HepG2 (cell line): ENCODE measurements at regions not wholly inside any gene's neighbourhood (a gene's known extent, or its start where the extent isn't known, plus 50 kb on each side); places are given as distances from the start of the nearest gene placed in this dataset.

Source experiments
- ATAC-seq: fragments of 200-7000 bp; cut with Tn5 transposase; 3 replicates; pipeline ENCODE4 v1.9.1; 2020; ENCODE audit warnings: mild to moderate bottlenecking, moderate library complexity
- BruUV-seq: library from RNA; stranded (reverse); fragments of 400-500 nt; replicated peaks from 2 replicates; lab custom pipeline; 2021; lab: Mats Ljungman, UMichigan
- CTCF ChIA-PET: fragments of 300-600 bp; formaldehyde crosslinking; extraction: SDS; loops from one replicate; lab custom pipeline; 2021; ENCODE audit warnings: low total read pairs, inconsistent platforms, low intra/inter-chr PET ratio; lab: Yijun Ruan, JAX
- POLR2A ChIA-PET: fragments of 350-600 bp; sonication (Branson Sonifier 250); formaldehyde crosslinking; loops from one replicate; lab custom pipeline; 2020; ENCODE audit warnings: antibody characterized with exemption, inconsistent platforms; lab: Yijun Ruan, JAX
- DNase-seq: peaks from one replicate; pipeline ENCODE4 v3.0.0-alpha.2; 2015; ENCODE audit warnings: low spot score
- FAIRE-seq: peaks from 3 replicates; lab custom pipeline; 2011; peaks lifted over from hg19 to GRCh38; lab: Jason Lieb, UNC
- H2AFZ ChIP-seq: one replicate; pipeline ENCODE4 v1.6.1; 2011; ENCODE audit warnings: low read length, inconsistent platforms
- H3K27ac ChIP-seq: fragments of 300-600 bp; 3 replicates; pipeline ENCODE4 v1.8.0; 2011; ENCODE audit warnings: mixed run types, mild to moderate bottlenecking, mixed read lengths, low read length, inconsistent platforms; ENCODE audit not compliant: insufficient read depth; ENCODE audit errors: extremely low read length
- H3K27me3 ChIP-seq, 2 experiments: fragments of 200-600 bp in 1 of 2; 2 replicates in 1 of 2; 3 replicates in 1 of 2; pipeline versions ENCODE4 v1.6.0 to v1.8.0; 2011; ENCODE audit warnings: low read length in 2 of 2, mild to moderate bottlenecking in 2 of 2, moderate library complexity in 2 of 2, inconsistent platforms in 1 of 2; ENCODE audit not compliant: insufficient read depth in 2 of 2, control insufficient read depth in 1 of 2
- H3K36me3 ChIP-seq, 2 experiments: fragments of 200-600 bp in 1 of 2; replicated peaks in 1 of 2; 2 replicates in 1 of 2; 3 replicates in 1 of 2; pipeline versions ENCODE4 v1.5.1 to v1.8.0; 2011; ENCODE audit warnings: low read length in 2 of 2, inconsistent platforms in 1 of 2; ENCODE audit not compliant: insufficient read depth in 2 of 2, control insufficient read depth in 1 of 2
- H3K4me1 ChIP-seq: 2 replicates; pipeline ENCODE4 v1.5.1; 2012; ENCODE audit warnings: low read length, inconsistent platforms; ENCODE audit not compliant: insufficient read depth
- H3K4me2 ChIP-seq: 2 replicates; pipeline ENCODE4 v1.6.0; 2011; ENCODE audit warnings: low read depth, low read length, inconsistent platforms
- H3K4me3 ChIP-seq, 3 experiments: fragments of 200-600 bp in 1 of 3; sonication (generic), shearing (Covaris generic) in 1 of 3; replicated peaks in 1 of 3; 2 replicates each; pipeline ENCODE4 v1.5.1; 2011 to 2016; ENCODE audit warnings: low read length in 3 of 3, inconsistent platforms in 2 of 3, low read depth in 2 of 3, mild to moderate bottlenecking in 2 of 3, control low read depth in 1 of 3, mixed read lengths in 1 of 3; ENCODE audit not compliant: insufficient read depth in 1 of 3
- H3K79me2 ChIP-seq: one replicate; pipeline ENCODE4 v1.6.1; 2011; ENCODE audit warnings: low read length, inconsistent platforms; ENCODE audit not compliant: insufficient read depth
- H3K9ac ChIP-seq: 2 replicates; pipeline ENCODE4 v1.6.0; 2011; ENCODE audit warnings: mild to moderate bottlenecking, low read depth, low read length, inconsistent platforms; ENCODE audit not compliant: insufficient read depth
- H3K9me3 ChIP-seq: 2 replicates; pipeline ENCODE4 v1.5.1; 2012; ENCODE audit warnings: mild to moderate bottlenecking, low read length
- H4K20me1 ChIP-seq: 2 replicates; pipeline ENCODE4 v1.6.0; 2011; ENCODE audit warnings: inconsistent platforms, mild to moderate bottlenecking, low read length, moderate library complexity; ENCODE audit not compliant: insufficient read depth
- GABPA ChIP-seq, 2 experiments: IDR thresholded peaks; 2 replicates each; pipeline ENCODE4 v1.6.1; 2011 to 2016; ENCODE audit warnings: low read depth in 2 of 2, low read length in 1 of 2, missing biosample characterization in 1 of 2, missing genetic modification characterization in 1 of 2
- GATA4 ChIP-seq: sonication (generic); IDR thresholded peaks from 2 replicates; pipeline ENCODE4 v1.6.1; 2016; ENCODE audit warnings: antibody characterized with exemption, low read depth, borderline replicate concordance
- GZF1 ChIP-seq: sonication (generic); formaldehyde crosslinking; IDR thresholded peaks from 2 replicates; pipeline ENCODE4 v1.5.1; 2020; ENCODE audit warnings: mild to moderate bottlenecking, missing genetic modification reagents
- HNF4A ChIP-seq: sonication (generic); formaldehyde crosslinking; IDR thresholded peaks from 2 replicates; pipeline ENCODE4 v1.4.0; 2020; ENCODE audit warnings: missing genetic modification reagents
- HOXA3 ChIP-seq: sonication (generic); formaldehyde crosslinking; IDR thresholded peaks from 2 replicates; pipeline ENCODE4 v1.5.0; 2020; ENCODE audit warnings: missing genetic modification reagents
- KLF9 ChIP-seq: IDR thresholded peaks from 2 replicates; pipeline ENCODE4 v1.6.1; 2016; ENCODE audit warnings: low read depth
- MZF1 ChIP-seq: sonication (generic); formaldehyde crosslinking; IDR thresholded peaks from 2 replicates; pipeline ENCODE4 v1.8.1; 2023; ENCODE audit warnings: mild to moderate bottlenecking, missing genetic modification reagents, borderline replicate concordance
- SP4 ChIP-seq: sonication (generic); formaldehyde crosslinking; IDR thresholded peaks from 2 replicates; pipeline ENCODE4 v1.8.1; 2023; ENCODE audit warnings: mild to moderate bottlenecking, missing genetic modification reagents
- ZFP90 ChIP-seq: sonication (generic); formaldehyde crosslinking; IDR thresholded peaks from 2 replicates; pipeline ENCODE4 v1.8.0; 2022; ENCODE audit warnings: missing genetic modification reagents, mild to moderate bottlenecking, inconsistent platforms, borderline replicate concordance
- ZSCAN12 ChIP-seq: sonication (generic); formaldehyde crosslinking; IDR thresholded peaks from 2 replicates; pipeline ENCODE4 v1.9.0; 2021; ENCODE audit warnings: mild to moderate bottlenecking, missing genetic modification reagents
- WGBS: methylation state at CpG from one replicate; pipeline ENCODE4 v1.1.6; 2017; ENCODE audit warnings: low lambda C conversion rate; 5-methylcytosine and 5-hydroxymethylcytosine counted together
- in situ Hi-C: cut with HindIII; loops from 2 replicates; pipeline ENCODE4 v1.10.0; 2017; ENCODE audit warnings: low pct_unique_long_range_greater_than_20kb; ENCODE audit not compliant: extremely low pct_ligation_motif_present
- intact Hi-C: fragments of 100-400 bp; cut with micrococcal nuclease; formaldehyde crosslinking; loops from one replicate; pipeline ENCODE4 v1.10.0; 2022; ENCODE audit not compliant: unreplicated experiment
- TF ChIP-seq, protein P1 (sequence below): sonication (generic); formaldehyde crosslinking; IDR thresholded peaks from 2 replicates; pipeline ENCODE4 v1.4.0; 2020; ENCODE audit warnings: mild to moderate bottlenecking, missing genetic modification reagents
- TF ChIP-seq, protein P2 (sequence below): sonication (generic); formaldehyde crosslinking; IDR thresholded peaks from 2 replicates; pipeline ENCODE4 v1.5.1; 2020; ENCODE audit warnings: missing genetic modification reagents, mild to moderate bottlenecking, borderline replicate concordance
- TF ChIP-seq, protein P3 (sequence below): sonication (generic); formaldehyde crosslinking; IDR thresholded peaks from 2 replicates; pipeline ENCODE4 v1.4.0; 2020; ENCODE audit warnings: mild to moderate bottlenecking, low read depth, missing genetic modification reagents
- TF ChIP-seq, protein P4 (sequence below): sonication (generic); formaldehyde crosslinking; IDR thresholded peaks from 2 replicates; pipeline ENCODE4 v1.5.1; 2020; ENCODE audit warnings: missing genetic modification reagents, mild to moderate bottlenecking, borderline replicate concordance
- TF ChIP-seq, protein P5 (sequence below): sonication (generic); formaldehyde crosslinking; IDR thresholded peaks from 2 replicates; pipeline ENCODE4 v1.8.0; 2022; ENCODE audit warnings: low read depth, missing genetic modification reagents

DNA sequence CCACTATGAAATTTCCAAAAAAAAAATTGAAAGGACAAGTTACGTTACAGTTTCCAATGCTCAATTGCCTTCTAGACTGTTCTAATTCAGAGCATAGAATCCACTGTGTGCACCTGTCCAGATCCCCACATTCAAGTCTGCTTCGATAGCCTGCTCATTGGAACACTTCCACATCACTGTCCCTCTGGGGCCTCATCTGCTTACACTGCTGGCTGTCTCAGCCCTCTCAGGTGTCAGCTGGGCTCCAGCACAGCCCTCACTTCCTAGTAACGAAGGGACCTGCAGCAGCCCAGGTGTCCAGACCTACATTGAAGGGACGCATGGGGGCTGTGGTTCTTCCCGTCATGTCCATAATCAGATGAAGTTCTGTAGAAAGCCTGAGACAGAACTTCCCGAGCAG, 94.3 kb upstream of the EMB start:
- H2AFZ ChIP-seq, result no peak overlapping the region
- TF ChIP-seq HNF4A (CRISPR knock-in tag) (no peak), GZF1 (CRISPR knock-in tag) (no peak), MZF1 (no peak), GABPA (IDR thresholded peaks at IDR 0.05; ENCODE audit: low read depth, low read length) (no peak), GABPA (CRISPR knock-in tag; IDR thresholded peaks at IDR 0.05; ENCODE audit: low read depth) (no peak), KLF9 (no peak), SP4 (CRISPR knock-in tag) (no peak), HOXA3 (CRISPR knock-in tag) (no peak), ZSCAN12 (no peak), GATA4 (no peak), ZFP90 (CRISPR knock-in tag) (no peak)
- TF ChIP-seq, protein P1, sequence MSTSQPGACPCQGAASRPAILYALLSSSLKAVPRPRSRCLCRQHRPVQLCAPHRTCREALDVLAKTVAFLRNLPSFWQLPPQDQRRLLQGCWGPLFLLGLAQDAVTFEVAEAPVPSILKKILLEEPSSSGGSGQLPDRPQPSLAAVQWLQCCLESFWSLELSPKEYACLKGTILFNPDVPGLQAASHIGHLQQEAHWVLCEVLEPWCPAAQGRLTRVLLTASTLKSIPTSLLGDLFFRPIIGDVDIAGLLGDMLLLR (CRISPR knock-in tag), result no peak
- TF ChIP-seq, protein P2, sequence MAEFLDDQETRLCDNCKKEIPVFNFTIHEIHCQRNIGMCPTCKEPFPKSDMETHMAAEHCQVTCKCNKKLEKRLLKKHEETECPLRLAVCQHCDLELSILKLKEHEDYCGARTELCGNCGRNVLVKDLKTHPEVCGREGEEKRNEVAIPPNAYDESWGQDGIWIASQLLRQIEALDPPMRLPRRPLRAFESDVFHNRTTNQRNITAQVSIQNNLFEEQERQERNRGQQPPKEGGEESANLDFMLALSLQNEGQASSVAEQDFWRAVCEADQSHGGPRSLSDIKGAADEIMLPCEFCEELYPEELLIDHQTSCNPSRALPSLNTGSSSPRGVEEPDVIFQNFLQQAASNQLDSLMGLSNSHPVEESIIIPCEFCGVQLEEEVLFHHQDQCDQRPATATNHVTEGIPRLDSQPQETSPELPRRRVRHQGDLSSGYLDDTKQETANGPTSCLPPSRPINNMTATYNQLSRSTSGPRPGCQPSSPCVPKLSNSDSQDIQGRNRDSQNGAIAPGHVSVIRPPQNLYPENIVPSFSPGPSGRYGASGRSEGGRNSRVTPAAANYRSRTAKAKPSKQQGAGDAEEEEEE (CRISPR knock-in tag), result no peak
- TF ChIP-seq, protein P3, sequence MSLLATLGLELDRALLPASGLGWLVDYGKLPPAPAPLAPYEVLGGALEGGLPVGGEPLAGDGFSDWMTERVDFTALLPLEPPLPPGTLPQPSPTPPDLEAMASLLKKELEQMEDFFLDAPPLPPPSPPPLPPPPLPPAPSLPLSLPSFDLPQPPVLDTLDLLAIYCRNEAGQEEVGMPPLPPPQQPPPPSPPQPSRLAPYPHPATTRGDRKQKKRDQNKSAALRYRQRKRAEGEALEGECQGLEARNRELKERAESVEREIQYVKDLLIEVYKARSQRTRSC (CRISPR knock-in tag), result no peak
- TF ChIP-seq, protein P4, sequence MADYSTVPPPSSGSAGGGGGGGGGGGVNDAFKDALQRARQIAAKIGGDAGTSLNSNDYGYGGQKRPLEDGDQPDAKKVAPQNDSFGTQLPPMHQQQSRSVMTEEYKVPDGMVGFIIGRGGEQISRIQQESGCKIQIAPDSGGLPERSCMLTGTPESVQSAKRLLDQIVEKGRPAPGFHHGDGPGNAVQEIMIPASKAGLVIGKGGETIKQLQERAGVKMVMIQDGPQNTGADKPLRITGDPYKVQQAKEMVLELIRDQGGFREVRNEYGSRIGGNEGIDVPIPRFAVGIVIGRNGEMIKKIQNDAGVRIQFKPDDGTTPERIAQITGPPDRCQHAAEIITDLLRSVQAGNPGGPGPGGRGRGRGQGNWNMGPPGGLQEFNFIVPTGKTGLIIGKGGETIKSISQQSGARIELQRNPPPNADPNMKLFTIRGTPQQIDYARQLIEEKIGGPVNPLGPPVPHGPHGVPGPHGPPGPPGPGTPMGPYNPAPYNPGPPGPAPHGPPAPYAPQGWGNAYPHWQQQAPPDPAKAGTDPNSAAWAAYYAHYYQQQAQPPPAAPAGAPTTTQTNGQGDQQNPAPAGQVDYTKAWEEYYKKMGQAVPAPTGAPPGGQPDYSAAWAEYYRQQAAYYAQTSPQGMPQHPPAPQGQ (CRISPR knock-in tag), result no peak
- TF ChIP-seq, protein P5, sequence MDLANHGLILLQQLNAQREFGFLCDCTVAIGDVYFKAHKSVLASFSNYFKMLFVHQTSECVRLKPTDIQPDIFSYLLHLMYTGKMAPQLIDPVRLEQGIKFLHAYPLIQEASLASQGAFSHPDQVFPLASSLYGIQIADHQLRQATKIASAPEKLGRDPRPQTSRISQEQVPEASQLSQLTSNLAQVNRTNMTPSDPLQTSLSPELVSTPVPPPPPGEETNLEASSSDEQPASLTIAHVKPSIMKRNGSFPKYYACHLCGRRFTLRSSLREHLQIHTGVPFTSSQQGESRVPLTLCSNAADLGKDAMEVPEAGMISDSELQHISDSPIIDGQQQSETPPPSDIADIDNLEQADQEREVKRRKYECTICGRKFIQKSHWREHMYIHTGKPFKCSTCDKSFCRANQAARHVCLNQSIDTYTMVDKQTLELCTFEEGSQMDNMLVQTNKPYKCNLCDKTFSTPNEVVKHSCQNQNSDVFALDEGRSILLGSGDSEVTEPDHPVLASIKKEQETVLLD (CRISPR knock-in tag), result no peak

More for the DNA sequence above, 94.3 kb upstream of the EMB start:
- in situ Hi-C loops (no loop called here), intact Hi-C loops (no loop called here)
- H3K4me1 ChIP-seq, result no peaks in the 10 kb centered on the region
- no peak overlapping the region for H3K4me2 ChIP-seq
- no peak overlapping the region for H3K27ac ChIP-seq
- H3K79me2 ChIP-seq, result no peaks in the 10 kb centered on the region
- H3K27me3 ChIP-seq, result no peaks in the 10 kb centered on the region
- CTCF ChIA-PET, result no interaction called here
- H3K9ac ChIP-seq, result no peak overlapping the region
- BruUV-seq, result no TSS peak
- no peaks in the 10 kb centered on the region for H4K20me1 ChIP-seq
- no peak overlapping the region for H3K4me3 ChIP-seq
- H3K9me3 ChIP-seq, result peaks cover 26% of the 10 kb centered on the region
- no peaks in the 10 kb centered on the region for H3K36me3 ChIP-seq
- DNase-seq (no peak), FAIRE-seq (no peak), ATAC-seq (no peak)
- WGBS, result 11% methylated on average over 5 of the region's 6 CpGs
- POLR2A ChIA-PET, result no interaction called here
